Nephron (organoid): ENCODE measurements at regions not wholly inside any gene's neighbourhood (a gene's known extent, or its start where the extent isn't known, plus 50 kb on each side); places are given as distances from the start of the nearest gene placed in this dataset.

Experiments
- H3K27ac Mint-ChIP-seq, 3 experiments: 2 replicates each; pipeline ENCODE4 v1.8.0; 2020; ENCODE audit warnings: mixed read lengths in 3 of 3, mild to moderate bottlenecking in 2 of 3, moderate library complexity in 1 of 3
- H3K27me3 Mint-ChIP-seq: 2 replicates; pipeline ENCODE4 v1.8.0; 2021; ENCODE audit warnings: low read depth, mild to moderate bottlenecking, moderate library complexity, mixed read lengths
- H3K36me3 Mint-ChIP-seq: 2 replicates; pipeline ENCODE4 v1.8.0; 2020; ENCODE audit warnings: low read depth, mixed read lengths
- H3K4me1 Mint-ChIP-seq: 2 replicates; pipeline ENCODE4 v1.8.0; 2020; ENCODE audit warnings: mixed read lengths
- H3K4me3 Mint-ChIP-seq, 3 experiments: 2 replicates each; pipeline ENCODE4 v1.8.0; 2020; ENCODE audit warnings: mild to moderate bottlenecking in 3 of 3, mixed read lengths in 3 of 3, moderate library complexity in 2 of 3
- H3K9me3 Mint-ChIP-seq: 2 replicates; pipeline ENCODE4 v1.8.0; 2020; ENCODE audit warnings: mixed read lengths
- TF ChIP-seq, protein P1 (sequence below), 3 experiments: fragments of 200-600 bp; sonication (generic); IDR thresholded peaks; one replicate each; pipeline ENCODE4 v1.5.0; 2021; ENCODE audit warnings: antibody characterized with exemption in 3 of 3; ENCODE audit not compliant: unreplicated experiment in 3 of 3

GRCh38 chr18:44514766-44515165 lies 165.9 kb upstream of the SETBP1 start:
- Mint-ChIP-seq H3K27ac (no peak overlapping the region), H3K27me3 (no peaks in the 10 kb centered on the region), H3K4me1 (peaks cover 13% of the 10 kb centered on the region), H3K36me3 (no peaks in the 10 kb centered on the region), H3K4me3 (no peak overlapping the region), H3K9me3 (no peaks in the 10 kb centered on the region)
- TF ChIP-seq, protein P1, sequence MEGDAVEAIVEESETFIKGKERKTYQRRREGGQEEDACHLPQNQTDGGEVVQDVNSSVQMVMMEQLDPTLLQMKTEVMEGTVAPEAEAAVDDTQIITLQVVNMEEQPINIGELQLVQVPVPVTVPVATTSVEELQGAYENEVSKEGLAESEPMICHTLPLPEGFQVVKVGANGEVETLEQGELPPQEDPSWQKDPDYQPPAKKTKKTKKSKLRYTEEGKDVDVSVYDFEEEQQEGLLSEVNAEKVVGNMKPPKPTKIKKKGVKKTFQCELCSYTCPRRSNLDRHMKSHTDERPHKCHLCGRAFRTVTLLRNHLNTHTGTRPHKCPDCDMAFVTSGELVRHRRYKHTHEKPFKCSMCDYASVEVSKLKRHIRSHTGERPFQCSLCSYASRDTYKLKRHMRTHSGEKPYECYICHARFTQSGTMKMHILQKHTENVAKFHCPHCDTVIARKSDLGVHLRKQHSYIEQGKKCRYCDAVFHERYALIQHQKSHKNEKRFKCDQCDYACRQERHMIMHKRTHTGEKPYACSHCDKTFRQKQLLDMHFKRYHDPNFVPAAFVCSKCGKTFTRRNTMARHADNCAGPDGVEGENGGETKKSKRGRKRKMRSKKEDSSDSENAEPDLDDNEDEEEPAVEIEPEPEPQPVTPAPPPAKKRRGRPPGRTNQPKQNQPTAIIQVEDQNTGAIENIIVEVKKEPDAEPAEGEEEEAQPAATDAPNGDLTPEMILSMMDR (IDR thresholded peaks at IDR 0.05; ENCODE audit: unreplicated experiment in 3 of 3): no peak

DNA sequence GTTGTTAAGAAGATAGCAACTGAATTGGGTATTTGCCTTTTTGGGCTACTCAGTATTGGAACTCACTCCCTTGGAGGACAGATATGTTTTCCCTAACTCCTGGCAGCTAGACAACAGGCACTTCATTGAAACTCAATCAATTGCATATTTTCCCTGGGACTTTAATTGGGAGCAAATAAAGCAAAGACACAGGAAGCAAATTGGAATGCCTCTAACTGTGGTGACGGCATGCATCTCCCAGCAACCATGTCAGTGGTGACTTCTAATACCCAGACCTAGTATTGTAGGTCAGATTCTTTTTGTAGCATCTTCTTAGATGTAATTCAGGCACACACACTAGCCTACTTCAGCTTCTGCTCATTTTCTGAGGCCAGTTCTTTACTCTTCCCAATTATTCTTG lies 164.2 kb upstream of the SETBP1 start:
- Mint-ChIP-seq H3K27me3 (no peaks in the 10 kb centered on the region), H3K36me3 (no peaks in the 10 kb centered on the region), H3K4me1 (peaks cover 21% of the 10 kb centered on the region), H3K27ac (no peak overlapping the region), H3K9me3 (no peaks in the 10 kb centered on the region), H3K4me3 (no peak overlapping the region)
- TF ChIP-seq, protein P1 (IDR thresholded peaks at IDR 0.05; ENCODE audit: unreplicated experiment in 3 of 3): no peak

DNA sequence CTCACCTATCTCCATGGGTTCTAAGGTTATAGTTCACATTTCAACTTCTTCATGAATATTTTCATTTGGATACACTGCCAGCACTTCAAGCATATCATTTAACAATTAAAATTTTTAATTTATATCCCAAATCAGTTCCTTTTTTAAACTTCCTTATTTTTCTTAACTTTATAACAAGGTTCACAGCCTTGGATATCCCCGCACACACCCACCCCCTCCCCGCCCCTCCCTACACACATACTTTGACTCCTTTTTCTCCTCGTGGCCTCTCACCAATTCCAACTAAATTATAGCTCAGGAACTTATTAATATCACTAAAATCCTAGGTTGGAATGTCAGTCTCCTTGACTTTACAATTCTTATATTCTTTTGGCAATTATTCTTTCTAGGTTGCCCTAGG lies 163.6 kb upstream of the SETBP1 start:
- Mint-ChIP-seq H3K4me1 (peaks cover 26% of the 10 kb centered on the region), H3K4me3 (no peak overlapping the region), H3K36me3 (no peaks in the 10 kb centered on the region), H3K27ac (peak overlapping the region in 2 of 3 experiments; percentile 6), H3K9me3 (no peaks in the 10 kb centered on the region), H3K27me3 (no peaks in the 10 kb centered on the region)
- TF ChIP-seq, protein P1 (IDR thresholded peaks at IDR 0.05; ENCODE audit: unreplicated experiment in 3 of 3): no peak

GRCh38 chr18:44518091-44518615 lies 162.5 kb upstream of the SETBP1 start:
- TF ChIP-seq, protein P1 (IDR thresholded peaks at IDR 0.05; ENCODE audit: unreplicated experiment in 3 of 3): no peak
- Mint-ChIP-seq H3K36me3 (no peaks in the 10 kb centered on the region), H3K27ac (peak overlapping the region; percentile 0 to 6 (median 6)), H3K27me3 (no peaks in the 10 kb centered on the region), H3K4me1 (peaks cover 26% of the 10 kb centered on the region), H3K4me3 (peak overlapping the region in 1 of 3 experiments; percentile 14), H3K9me3 (no peaks in the 10 kb centered on the region)

DNA sequence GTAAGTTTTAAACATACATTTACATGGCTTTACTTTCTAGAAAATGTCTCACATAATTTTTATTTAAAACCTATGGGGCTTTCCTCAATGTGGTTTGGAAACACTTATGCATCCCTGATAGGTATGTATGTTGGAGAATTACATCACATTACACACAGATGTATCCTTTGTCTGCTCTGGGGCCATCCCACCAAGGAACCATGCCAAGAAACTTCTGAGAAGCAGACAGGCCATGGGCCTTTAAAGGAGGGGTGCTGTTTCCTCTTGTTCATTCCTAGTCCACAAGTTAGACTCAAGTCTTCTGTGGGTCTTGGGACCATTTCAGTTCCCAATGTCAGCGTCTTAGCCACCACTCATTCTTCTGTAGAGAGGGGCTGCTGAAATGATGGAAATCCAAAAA lies 162.0 kb upstream of the SETBP1 start:
- no peaks in the 10 kb centered on the region for H3K27me3 Mint-ChIP-seq
- H3K9me3 Mint-ChIP-seq: no peaks in the 10 kb centered on the region
- H3K4me3 Mint-ChIP-seq: no peak overlapping the region
- H3K36me3 Mint-ChIP-seq: no peaks in the 10 kb centered on the region
- H3K4me1 Mint-ChIP-seq: peaks cover 26% of the 10 kb centered on the region
- H3K27ac Mint-ChIP-seq: peak overlapping the region in 2 of 3 experiments; percentile 6
- TF ChIP-seq, protein P1 (IDR thresholded peaks at IDR 0.05; ENCODE audit: unreplicated experiment in 3 of 3): no peak

GRCh38 chr18:44520981-44521667 lies 159.6 kb upstream of the SETBP1 start:
- no peak overlapping the region for H3K4me3 Mint-ChIP-seq
- H3K36me3 Mint-ChIP-seq: no peaks in the 10 kb centered on the region
- H3K9me3 Mint-ChIP-seq: no peaks in the 10 kb centered on the region
- H3K27me3 Mint-ChIP-seq: no peaks in the 10 kb centered on the region
- TF ChIP-seq, protein P1 (IDR thresholded peaks at IDR 0.05; ENCODE audit: unreplicated experiment in 3 of 3): no peak
- H3K4me1 Mint-ChIP-seq: peaks cover 26% of the 10 kb centered on the region
- H3K27ac Mint-ChIP-seq: peak overlapping the region; percentile 66 to 85 (median 69)
